ENCODE measurements at regions not wholly inside any gene's neighbourhood (a gene's known extent, or its start where the extent isn't known, plus 50 kb on each side); places are given as distances from the start of the nearest gene placed in this dataset.

DNA sequence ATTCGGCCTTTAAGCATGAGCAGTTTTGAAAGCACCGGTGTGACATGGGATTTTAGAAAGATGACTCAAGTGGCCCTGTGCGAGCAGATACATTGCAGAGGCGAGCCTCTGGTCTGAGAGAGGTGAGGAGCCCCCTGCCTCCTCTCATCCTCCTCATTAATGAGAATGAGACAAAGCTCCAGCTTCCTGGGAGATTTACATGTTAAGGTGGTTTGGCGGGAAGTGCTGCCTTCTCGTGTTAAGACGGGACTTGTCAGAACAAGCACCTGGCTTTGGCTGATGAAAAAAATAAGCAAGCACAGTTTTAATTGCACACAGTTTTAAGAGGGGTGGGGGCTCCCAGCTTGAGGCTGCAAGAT is 68.1 kb downstream of the ACTL7B start:
- no peak overlapping the region for H3K27ac ChIP-seq (ENCODE audit: low read length)
- ChIA-PET CTCF (no interaction called here), POLR2A (ENCODE audit: unreplicated experiment) (no interaction called here)
- no peaks in the 10 kb centered on the region for H3F3A ChIP-seq (ENCODE audit: low read length, unreplicated experiment)
- peaks cover 7% of the 10 kb centered on the region; the same call in 1 of the 2 replicates for H3K4me1 ChIP-seq (ENCODE audit: insufficient read depth, low read length)
- no TSS peak for BruUV-seq (replicated peaks)
- intact Hi-C loops (cut with micrococcal nuclease) = no loop called here
- DNase-seq (no peak), ATAC-seq (no peak)
- no peaks in the 10 kb centered on the region for H3K36me3 ChIP-seq (ENCODE audit: low read depth, low read length)
- H3K27me3 ChIP-seq (ENCODE audit: low read length) = no peaks in the 10 kb centered on the region
- TF ChIP-seq EZH2 (IDR thresholded peaks at IDR 0.05; ENCODE audit: low read length, unreplicated experiment) (no peak), EZH2phosphoT487 (IDR thresholded peaks at IDR 0.05; ENCODE audit: borderline replicate concordance, low read length) (no peak)
- TF ChIP-seq, protein P1, sequence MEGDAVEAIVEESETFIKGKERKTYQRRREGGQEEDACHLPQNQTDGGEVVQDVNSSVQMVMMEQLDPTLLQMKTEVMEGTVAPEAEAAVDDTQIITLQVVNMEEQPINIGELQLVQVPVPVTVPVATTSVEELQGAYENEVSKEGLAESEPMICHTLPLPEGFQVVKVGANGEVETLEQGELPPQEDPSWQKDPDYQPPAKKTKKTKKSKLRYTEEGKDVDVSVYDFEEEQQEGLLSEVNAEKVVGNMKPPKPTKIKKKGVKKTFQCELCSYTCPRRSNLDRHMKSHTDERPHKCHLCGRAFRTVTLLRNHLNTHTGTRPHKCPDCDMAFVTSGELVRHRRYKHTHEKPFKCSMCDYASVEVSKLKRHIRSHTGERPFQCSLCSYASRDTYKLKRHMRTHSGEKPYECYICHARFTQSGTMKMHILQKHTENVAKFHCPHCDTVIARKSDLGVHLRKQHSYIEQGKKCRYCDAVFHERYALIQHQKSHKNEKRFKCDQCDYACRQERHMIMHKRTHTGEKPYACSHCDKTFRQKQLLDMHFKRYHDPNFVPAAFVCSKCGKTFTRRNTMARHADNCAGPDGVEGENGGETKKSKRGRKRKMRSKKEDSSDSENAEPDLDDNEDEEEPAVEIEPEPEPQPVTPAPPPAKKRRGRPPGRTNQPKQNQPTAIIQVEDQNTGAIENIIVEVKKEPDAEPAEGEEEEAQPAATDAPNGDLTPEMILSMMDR (conservative IDR thresholded peaks at IDR 0.05; ENCODE audit: low read depth, low read length) = no peak
- H2AFZ ChIP-seq (ENCODE audit: low read length) = no peak overlapping the region
- H3K4me2 ChIP-seq (ENCODE audit: low read length) = peak overlapping the region; percentile 13; the same call in 1 of the 2 replicates
- H4K20me1 ChIP-seq (ENCODE audit: low read length) = no peaks in the 10 kb centered on the region
- H3K4me3 ChIP-seq (ENCODE audit: low read length) = no peak overlapping the region
- H3K9me3 ChIP-seq (ENCODE audit: low read length) = no peaks in the 10 kb centered on the region
- H3K79me2 ChIP-seq (ENCODE audit: low read length) = no peaks in the 10 kb centered on the region
- H3K9me2 ChIP-seq (replicated peaks; ENCODE audit: low read length) = no peaks in the 10 kb centered on the region
- no peak overlapping the region for H3K9ac ChIP-seq (ENCODE audit: low read length)

DNA sequence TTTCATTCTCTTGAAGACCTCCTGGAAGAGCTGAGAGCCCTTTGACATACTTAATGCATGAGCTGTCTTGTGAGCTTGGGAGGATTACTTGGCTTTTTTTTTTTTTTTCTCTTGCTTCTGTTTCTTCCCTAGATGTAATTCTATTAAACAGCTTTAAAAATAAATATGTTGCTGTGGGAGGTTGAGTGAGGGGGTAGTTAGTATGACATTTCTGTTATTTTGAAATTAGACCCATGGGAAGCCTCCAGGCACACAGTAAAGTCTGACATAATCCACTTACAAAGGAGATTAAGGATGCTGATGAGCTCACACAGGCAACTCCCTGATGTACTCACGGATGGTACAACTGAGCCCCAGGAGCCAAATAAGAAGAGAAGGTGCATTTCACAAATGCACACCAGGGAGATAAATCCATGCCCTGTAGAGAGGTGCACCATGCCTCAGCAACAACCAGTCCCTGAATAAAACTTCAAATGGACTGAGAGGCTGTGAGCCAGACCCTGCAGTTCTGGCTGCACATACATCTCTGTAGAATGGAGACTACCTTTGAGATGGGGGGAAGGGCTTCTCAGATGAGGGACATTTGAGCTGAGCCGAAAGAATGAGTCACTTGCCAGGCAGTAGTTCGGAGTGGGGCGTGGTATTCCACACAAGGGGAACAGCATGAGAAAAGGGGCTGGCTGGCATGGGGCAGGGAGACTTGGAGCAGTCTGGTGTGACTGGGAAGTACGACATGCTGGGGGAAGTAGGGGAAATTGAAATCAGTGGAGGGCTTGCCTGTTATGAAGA is 68.7 kb downstream of the ACTL7B start:
- Histone ChIP-seq H3K27ac (ENCODE audit: low read length) (no peak overlapping the region), H2AFZ (ENCODE audit: low read length) (no peak overlapping the region), H3K9me2 (replicated peaks; ENCODE audit: low read length) (no peaks in the 10 kb centered on the region), H3K36me3 (ENCODE audit: low read depth, low read length) (no peaks in the 10 kb centered on the region), H4K20me1 (ENCODE audit: low read length) (no peaks in the 10 kb centered on the region), H3K9ac (ENCODE audit: low read length) (no peak overlapping the region), H3K4me3 (ENCODE audit: low read length) (no peak overlapping the region), H3K27me3 (ENCODE audit: low read length) (no peaks in the 10 kb centered on the region), H3F3A (ENCODE audit: low read length, unreplicated experiment) (no peaks in the 10 kb centered on the region), H3K4me2 (ENCODE audit: low read length) (peak overlapping the region; percentile 13; the same call in 1 of the 2 replicates), H3K9me3 (ENCODE audit: low read length) (no peaks in the 10 kb centered on the region), H3K4me1 (ENCODE audit: insufficient read depth, low read length) (peaks cover 7% of the 10 kb centered on the region; the same call in 1 of the 2 replicates), H3K79me2 (ENCODE audit: low read length) (no peaks in the 10 kb centered on the region)
- no peak for ATAC-seq
- POLR2A ChIA-PET (ENCODE audit: unreplicated experiment) = no interaction called here
- no TSS peak for BruUV-seq (replicated peaks)
- intact Hi-C loops (cut with micrococcal nuclease) = no loop called here
- TF ChIP-seq, protein P1 (conservative IDR thresholded peaks at IDR 0.05; ENCODE audit: low read depth, low read length) = no peak
- TF ChIP-seq EZH2phosphoT487 (IDR thresholded peaks at IDR 0.05; ENCODE audit: borderline replicate concordance, low read length) (no peak), EZH2 (IDR thresholded peaks at IDR 0.05; ENCODE audit: low read length, unreplicated experiment) (no peak)
- peak; percentile 14 for DNase-seq
- CTCF ChIA-PET = no interaction called here

DNA sequence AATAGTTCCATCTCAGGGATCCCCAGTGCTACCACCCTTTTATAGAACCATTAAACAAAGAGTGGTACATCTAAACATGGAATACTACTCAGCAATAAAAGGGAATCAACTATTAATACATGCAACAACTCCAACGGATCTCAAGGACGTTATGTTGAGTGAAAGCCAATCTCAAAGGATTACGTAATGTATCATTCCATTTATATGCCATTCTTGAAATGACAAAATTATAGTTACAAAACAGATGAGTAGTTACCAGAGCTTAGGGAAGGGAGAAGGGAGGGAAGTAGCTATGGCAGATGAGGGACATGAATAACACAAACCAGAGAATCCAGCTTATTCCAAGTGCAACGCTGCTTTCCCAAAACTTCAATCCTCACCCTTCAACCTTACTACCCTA is 69.5 kb downstream of the ACTL7B start:
- Histone ChIP-seq H3F3A (ENCODE audit: low read length, unreplicated experiment) (no peaks in the 10 kb centered on the region), H4K20me1 (ENCODE audit: low read length) (no peaks in the 10 kb centered on the region), H3K4me1 (ENCODE audit: insufficient read depth, low read length) (peaks cover 7% of the 10 kb centered on the region; the same call in 1 of the 2 replicates), H3K4me3 (ENCODE audit: low read length) (no peak overlapping the region), H3K27ac (ENCODE audit: low read length) (no peak overlapping the region), H3K9ac (ENCODE audit: low read length) (no peak overlapping the region), H3K36me3 (ENCODE audit: low read depth, low read length) (no peaks in the 10 kb centered on the region), H3K27me3 (ENCODE audit: low read length) (no peaks in the 10 kb centered on the region), H2AFZ (ENCODE audit: low read length) (no peak overlapping the region), H3K4me2 (ENCODE audit: low read length) (no peak overlapping the region), H3K9me2 (replicated peaks; ENCODE audit: low read length) (no peaks in the 10 kb centered on the region), H3K9me3 (ENCODE audit: low read length) (no peaks in the 10 kb centered on the region), H3K79me2 (ENCODE audit: low read length) (no peaks in the 10 kb centered on the region)
- no TSS peak for BruUV-seq (replicated peaks)
- intact Hi-C loops (cut with micrococcal nuclease) = no loop called here
- TF ChIP-seq EZH2phosphoT487 (IDR thresholded peaks at IDR 0.05; ENCODE audit: borderline replicate concordance, low read length) (no peak), EZH2 (IDR thresholded peaks at IDR 0.05; ENCODE audit: low read length, unreplicated experiment) (no peak)
- TF ChIP-seq, protein P1 (conservative IDR thresholded peaks at IDR 0.05; ENCODE audit: low read depth, low read length) = no peak
- ChIA-PET CTCF (no interaction called here), POLR2A (ENCODE audit: unreplicated experiment) (no interaction called here)
- DNase-seq (no peak), ATAC-seq (no peak)
